ENCODE measurements at regions not wholly inside any gene's neighbourhood (a gene's known extent, or its start where the extent isn't known, plus 50 kb on each side); places are given as distances from the start of the nearest gene placed in this dataset.

DNA sequence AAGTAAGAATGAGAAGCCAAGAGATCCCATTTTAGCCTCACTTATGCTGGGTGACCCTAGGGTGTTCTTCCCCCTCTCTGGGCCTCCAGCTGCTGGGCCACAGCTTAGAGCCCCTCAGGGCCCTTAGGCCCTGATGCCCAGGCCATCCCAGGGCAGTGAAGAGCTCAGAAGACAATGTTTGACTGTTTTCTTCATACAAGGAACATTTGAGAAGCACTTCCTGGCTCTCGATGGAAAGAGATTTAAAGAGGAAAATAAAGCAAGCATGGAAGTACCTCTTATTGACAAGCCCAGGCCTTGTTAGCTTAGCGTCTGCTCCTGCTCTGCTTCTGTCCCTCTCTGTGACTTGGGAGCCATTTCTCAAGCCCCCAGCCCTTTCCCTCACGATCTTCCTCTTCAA, 165.9 kb upstream of the SMIM23 start:
- no peak for DNase-seq (ENCODE audit: low read depth)
- Histone ChIP-seq H3K4me3 (ENCODE audit: low read depth, low read length) (no peak overlapping the region), H3K36me3 (ENCODE audit: control insufficient read depth, insufficient read depth, low read length) (no peaks in the 10 kb centered on the region), H3K27me3 (ENCODE audit: control insufficient read depth, insufficient read depth, low read length) (peaks cover 14% of the 10 kb centered on the region)
- TF ChIP-seq, protein P1, sequence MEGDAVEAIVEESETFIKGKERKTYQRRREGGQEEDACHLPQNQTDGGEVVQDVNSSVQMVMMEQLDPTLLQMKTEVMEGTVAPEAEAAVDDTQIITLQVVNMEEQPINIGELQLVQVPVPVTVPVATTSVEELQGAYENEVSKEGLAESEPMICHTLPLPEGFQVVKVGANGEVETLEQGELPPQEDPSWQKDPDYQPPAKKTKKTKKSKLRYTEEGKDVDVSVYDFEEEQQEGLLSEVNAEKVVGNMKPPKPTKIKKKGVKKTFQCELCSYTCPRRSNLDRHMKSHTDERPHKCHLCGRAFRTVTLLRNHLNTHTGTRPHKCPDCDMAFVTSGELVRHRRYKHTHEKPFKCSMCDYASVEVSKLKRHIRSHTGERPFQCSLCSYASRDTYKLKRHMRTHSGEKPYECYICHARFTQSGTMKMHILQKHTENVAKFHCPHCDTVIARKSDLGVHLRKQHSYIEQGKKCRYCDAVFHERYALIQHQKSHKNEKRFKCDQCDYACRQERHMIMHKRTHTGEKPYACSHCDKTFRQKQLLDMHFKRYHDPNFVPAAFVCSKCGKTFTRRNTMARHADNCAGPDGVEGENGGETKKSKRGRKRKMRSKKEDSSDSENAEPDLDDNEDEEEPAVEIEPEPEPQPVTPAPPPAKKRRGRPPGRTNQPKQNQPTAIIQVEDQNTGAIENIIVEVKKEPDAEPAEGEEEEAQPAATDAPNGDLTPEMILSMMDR (IDR thresholded peaks at IDR 0.05; ENCODE audit: insufficient read depth, low read length, poor library complexity, severe bottlenecking): no peak

DNA sequence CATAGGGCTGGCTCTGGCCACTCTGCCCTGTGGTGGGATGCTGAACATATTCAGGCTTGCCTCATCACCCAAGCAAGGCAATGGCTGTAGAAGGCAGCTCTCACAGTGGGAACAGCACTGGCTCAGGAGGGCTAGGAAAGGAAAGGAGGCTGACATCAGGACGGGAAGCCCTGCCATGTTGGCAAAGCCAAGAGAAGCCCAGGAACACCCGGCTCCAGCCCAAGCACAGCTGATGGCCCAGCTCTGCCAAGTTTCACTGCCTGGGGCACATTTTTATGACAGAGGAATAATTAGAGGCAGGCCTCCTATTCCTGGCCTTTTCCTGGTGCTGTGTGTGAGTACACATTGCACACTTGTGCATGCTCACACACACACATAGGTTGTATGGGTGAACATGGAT, 163.6 kb upstream of the SMIM23 start:
- DNase-seq (ENCODE audit: low read depth): no peak
- no peaks in the 10 kb centered on the region for H3K36me3 ChIP-seq (ENCODE audit: control insufficient read depth, insufficient read depth, low read length)
- TF ChIP-seq, protein P1 (IDR thresholded peaks at IDR 0.05; ENCODE audit: insufficient read depth, low read length, poor library complexity, severe bottlenecking): no peak
- H3K27me3 ChIP-seq (ENCODE audit: control insufficient read depth, insufficient read depth, low read length): peaks cover 5% of the 10 kb centered on the region
- H3K4me3 ChIP-seq (ENCODE audit: low read depth, low read length): no peak overlapping the region

DNA sequence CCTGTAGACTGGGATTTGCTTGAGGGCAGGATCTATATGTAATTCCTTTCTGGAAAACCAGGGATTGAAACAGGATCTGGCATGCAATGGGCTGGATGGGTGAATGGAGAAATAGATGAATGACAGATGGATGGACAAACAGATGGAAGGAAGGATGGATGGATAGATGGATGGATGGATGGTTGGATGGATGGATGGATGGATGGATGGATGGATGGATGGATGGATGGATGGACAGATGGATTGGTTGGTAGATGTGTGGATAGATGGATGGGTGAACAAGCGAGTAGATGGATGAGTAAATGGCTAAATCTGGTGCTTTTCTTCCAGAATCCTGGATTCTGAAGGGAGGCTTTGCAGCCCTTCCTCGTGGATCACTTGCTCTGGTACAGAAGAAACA, 162.5 kb upstream of the SMIM23 start:
- TF ChIP-seq, protein P1 (IDR thresholded peaks at IDR 0.05; ENCODE audit: insufficient read depth, low read length, poor library complexity, severe bottlenecking): no peak
- Histone ChIP-seq H3K27me3 (ENCODE audit: control insufficient read depth, insufficient read depth, low read length) (peaks cover 2% of the 10 kb centered on the region), H3K36me3 (ENCODE audit: control insufficient read depth, insufficient read depth, low read length) (no peaks in the 10 kb centered on the region), H3K4me3 (ENCODE audit: low read depth, low read length) (no peak overlapping the region)
- DNase-seq (ENCODE audit: low read depth): no peak

DNA sequence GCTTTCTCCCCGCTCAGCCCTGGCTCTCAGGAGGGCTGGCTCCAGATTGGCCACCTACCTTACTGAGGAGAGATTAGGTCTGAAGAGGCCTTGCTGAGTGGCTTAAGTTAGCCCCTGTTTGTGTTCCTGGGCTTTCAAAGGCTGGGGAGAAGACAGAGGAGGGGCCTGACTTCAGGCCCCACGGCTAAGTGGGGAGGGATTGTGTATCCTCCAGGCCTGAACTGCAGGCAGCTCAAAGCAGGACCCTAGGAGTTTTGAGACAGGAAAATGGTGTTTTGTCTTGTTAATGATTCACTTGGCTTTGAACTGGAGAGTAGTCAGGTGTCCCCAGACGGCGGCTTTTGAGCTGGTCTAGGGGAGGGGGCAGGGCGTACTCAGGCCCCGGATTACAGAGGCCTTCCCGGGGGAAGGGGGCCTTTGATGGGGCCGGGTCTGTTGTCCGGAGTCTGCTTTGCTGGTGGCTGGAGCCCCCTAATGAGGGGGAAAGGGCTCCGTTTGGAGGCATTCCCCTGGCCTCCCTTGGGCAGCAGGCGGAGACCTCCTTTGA, 162.0 kb upstream of the SMIM23 start:
- H3K36me3 ChIP-seq (ENCODE audit: control insufficient read depth, insufficient read depth, low read length): no peaks in the 10 kb centered on the region
- TF ChIP-seq, protein P1 (IDR thresholded peaks at IDR 0.05; ENCODE audit: insufficient read depth, low read length, poor library complexity, severe bottlenecking): no peak
- H3K27me3 ChIP-seq (ENCODE audit: control insufficient read depth, insufficient read depth, low read length): peaks cover 2% of the 10 kb centered on the region
- DNase-seq (ENCODE audit: low read depth): no peak
- no peak overlapping the region for H3K4me3 ChIP-seq (ENCODE audit: low read depth, low read length)

DNA sequence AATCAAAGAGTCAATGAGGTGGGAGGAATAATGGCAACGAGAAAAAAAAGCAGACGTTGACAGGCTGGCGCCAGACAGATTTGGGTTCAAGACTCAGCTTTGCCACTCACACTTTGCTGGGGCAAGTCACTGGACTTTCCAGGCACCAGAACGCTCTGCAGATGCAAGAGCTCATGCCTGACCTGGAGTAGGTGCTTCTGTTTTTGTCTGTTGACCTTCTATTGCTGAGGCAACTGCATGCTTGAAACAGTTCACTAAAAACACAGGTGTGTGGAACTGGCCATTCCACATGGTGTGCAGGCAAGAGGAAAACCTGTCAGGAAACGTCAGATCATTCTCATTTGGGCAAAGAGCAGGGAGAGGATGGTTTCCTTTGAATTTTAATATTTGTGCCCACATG, 161.2 kb upstream of the SMIM23 start:
- TF ChIP-seq, protein P1 (IDR thresholded peaks at IDR 0.05; ENCODE audit: insufficient read depth, low read length, poor library complexity, severe bottlenecking): no peak
- no peak overlapping the region for H3K4me3 ChIP-seq (ENCODE audit: low read depth, low read length)
- H3K27me3 ChIP-seq (ENCODE audit: control insufficient read depth, insufficient read depth, low read length): peaks cover 6% of the 10 kb centered on the region
- no peaks in the 10 kb centered on the region for H3K36me3 ChIP-seq (ENCODE audit: control insufficient read depth, insufficient read depth, low read length)
- DNase-seq (ENCODE audit: low read depth): no peak

DNA sequence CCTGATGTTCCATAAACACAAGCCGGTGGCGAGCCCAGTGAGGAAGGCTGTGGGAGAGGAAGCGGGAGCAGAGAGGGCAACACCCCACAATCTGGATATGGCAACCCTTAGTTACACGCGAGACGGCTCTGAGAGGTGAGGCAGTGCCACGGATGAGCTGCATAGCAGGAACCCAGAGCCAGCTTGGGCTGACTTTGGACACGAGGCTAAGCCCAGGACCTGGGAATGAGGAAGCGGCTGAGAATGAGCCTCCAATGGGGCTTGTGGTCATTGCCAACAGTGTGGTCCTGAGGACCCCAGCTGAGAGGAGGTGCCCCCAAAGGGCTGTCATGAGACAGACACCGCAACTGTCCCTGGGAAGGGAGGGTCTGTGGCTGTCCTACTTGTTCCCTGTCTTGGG, 160.0 kb upstream of the SMIM23 start:
- peaks cover 6% of the 10 kb centered on the region for H3K27me3 ChIP-seq (ENCODE audit: control insufficient read depth, insufficient read depth, low read length)
- DNase-seq (ENCODE audit: low read depth): no peak
- TF ChIP-seq, protein P1 (IDR thresholded peaks at IDR 0.05; ENCODE audit: insufficient read depth, low read length, poor library complexity, severe bottlenecking): no peak
- H3K36me3 ChIP-seq (ENCODE audit: control insufficient read depth, insufficient read depth, low read length): no peaks in the 10 kb centered on the region
- no peak overlapping the region for H3K4me3 ChIP-seq (ENCODE audit: low read depth, low read length)
